Ectodermal cell (in vitro differentiated cells): ENCODE measurements at regions not wholly inside any gene's neighbourhood (a gene's known extent, or its start where the extent isn't known, plus 50 kb on each side); places are given as distances from the start of the nearest gene placed in this dataset.

Experiments
- H3K27ac ChIP-seq: 2 replicates; pipeline ENCODE4 v1.7.0; 2013; ENCODE audit warnings: mild to moderate bottlenecking, low read depth, low read length; ENCODE audit not compliant: insufficient read depth, poor library complexity, severe bottlenecking
- H3K27me3 ChIP-seq: 2 replicates; pipeline ENCODE4 v1.7.0; 2013; ENCODE audit warnings: mild to moderate bottlenecking, low read length; ENCODE audit not compliant: insufficient read depth, control insufficient read depth, poor library complexity, severe bottlenecking
- H3K36me3 ChIP-seq: one replicate; pipeline ENCODE4 v1.7.0; 2013; ENCODE audit warnings: low read length; ENCODE audit not compliant: control insufficient read depth, insufficient read depth
- H3K4me1 ChIP-seq: one replicate; pipeline ENCODE4 v1.7.0; 2013; ENCODE audit warnings: low read length; ENCODE audit not compliant: control insufficient read depth, insufficient read depth
- H3K4me3 ChIP-seq: 2 replicates; pipeline ENCODE4 v1.7.0; 2013; ENCODE audit warnings: low read depth, low read length, control low read depth; ENCODE audit not compliant: insufficient read depth
- H3K9me3 ChIP-seq: 2 replicates; pipeline ENCODE4 v1.7.0; 2013; ENCODE audit warnings: mild to moderate bottlenecking, low read length, moderate library complexity; ENCODE audit not compliant: control insufficient read depth
- WGBS, 2 experiments: methylation state at CpG; one replicate each; pipeline ENCODE4 v1.1.7; 2013; ENCODE audit warnings: missing lambda C conversion rate in 2 of 2; 5-methylcytosine and 5-hydroxymethylcytosine counted together

DNA sequence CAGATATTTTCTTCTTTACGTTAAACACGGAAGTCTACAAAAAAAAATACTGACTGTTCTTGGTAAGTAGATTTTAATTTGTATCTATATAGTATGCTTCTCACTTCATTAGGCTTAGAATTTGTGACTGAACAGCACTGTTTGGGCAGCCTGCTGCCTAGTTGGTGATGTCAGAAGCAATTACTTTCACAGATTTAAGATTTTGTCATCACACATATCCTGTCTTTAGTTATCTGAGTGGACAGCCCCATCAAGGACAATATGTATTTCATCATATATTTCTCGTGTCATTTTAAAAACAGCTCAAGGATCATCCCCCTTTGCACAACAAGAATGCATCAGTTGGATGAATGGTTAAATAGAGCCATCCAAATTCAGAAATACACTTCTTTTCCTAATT lies 338.4 kb upstream of the CITED2 start:
- Histone ChIP-seq H3K4me1 (no peaks in the 10 kb centered on the region), H3K4me3 (no peak overlapping the region), H3K27me3 (no peaks in the 10 kb centered on the region), H3K27ac (no peak overlapping the region), H3K9me3 (no peaks in the 10 kb centered on the region), H3K36me3 (no peaks in the 10 kb centered on the region)
- WGBS, 2 experiments = 92 to 98% methylated on average over 1 to 3 of the region's 3 CpGs

DNA sequence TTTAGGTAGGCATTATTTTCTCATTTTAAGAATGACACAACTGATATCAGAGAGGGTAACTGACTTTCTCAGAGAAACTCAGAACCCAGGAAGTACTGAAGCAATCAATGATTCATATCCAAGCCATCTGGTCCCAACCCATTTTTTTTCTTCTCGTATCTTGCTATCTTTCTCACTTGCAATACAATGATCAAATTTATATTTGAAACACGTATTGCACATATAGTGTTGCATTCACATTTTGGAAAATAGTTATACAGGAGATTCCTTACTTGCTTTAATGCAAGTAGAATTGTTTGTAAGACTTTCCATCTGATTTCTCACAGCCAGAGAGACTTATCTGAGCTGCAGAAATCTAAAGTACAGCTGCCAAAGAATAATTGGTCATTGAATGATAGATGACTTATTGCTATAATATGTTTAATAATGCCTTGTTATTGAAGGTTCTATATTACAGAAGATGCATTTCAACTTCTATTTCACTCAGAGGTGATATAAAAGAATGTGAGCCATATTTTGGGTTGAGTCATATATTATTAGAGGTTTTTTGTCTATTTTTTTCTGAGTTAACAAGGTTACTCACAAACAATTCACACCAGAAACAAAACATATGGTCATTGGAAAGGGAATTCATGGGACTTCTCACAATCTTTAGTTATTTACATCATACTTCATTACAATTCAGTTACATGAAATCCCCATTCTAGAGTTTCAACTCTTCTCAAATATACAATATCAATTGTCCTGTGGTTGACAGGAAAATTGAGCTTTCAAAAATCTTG lies 337.5 kb upstream of the CITED2 start:
- Histone ChIP-seq H3K4me3 (no peak overlapping the region), H3K27ac (no peak overlapping the region), H3K36me3 (no peaks in the 10 kb centered on the region), H3K27me3 (no peaks in the 10 kb centered on the region), H3K9me3 (no peaks in the 10 kb centered on the region), H3K4me1 (no peaks in the 10 kb centered on the region)
- 100% methylated on average over 1 to 2 of the region's 2 CpGs for WGBS, 2 experiments

DNA sequence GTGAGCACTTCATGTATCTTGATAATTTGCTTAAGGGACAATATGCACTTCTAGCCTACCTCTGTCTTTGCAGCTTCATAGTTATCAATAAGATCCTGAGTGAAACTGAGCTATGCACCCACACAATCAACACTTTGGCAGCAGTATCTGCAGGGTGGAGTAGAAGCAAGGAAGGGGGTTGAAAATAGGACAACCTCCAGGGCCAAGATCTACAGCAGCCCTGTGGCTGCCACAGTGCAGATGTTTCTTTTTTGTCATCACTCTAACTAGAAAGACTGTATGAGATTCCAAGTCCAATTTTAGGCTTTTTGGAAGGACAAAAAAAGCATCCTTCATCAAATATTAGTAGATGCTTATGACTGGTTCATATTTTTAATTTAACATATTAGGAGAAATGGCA lies 336.1 kb upstream of the CITED2 start:
- H3K36me3 ChIP-seq = no peaks in the 10 kb centered on the region
- H3K27ac ChIP-seq = no peak overlapping the region
- no peak overlapping the region for H3K4me3 ChIP-seq
- no peaks in the 10 kb centered on the region for H3K9me3 ChIP-seq
- H3K27me3 ChIP-seq = no peaks in the 10 kb centered on the region
- no peaks in the 10 kb centered on the region for H3K4me1 ChIP-seq

DNA sequence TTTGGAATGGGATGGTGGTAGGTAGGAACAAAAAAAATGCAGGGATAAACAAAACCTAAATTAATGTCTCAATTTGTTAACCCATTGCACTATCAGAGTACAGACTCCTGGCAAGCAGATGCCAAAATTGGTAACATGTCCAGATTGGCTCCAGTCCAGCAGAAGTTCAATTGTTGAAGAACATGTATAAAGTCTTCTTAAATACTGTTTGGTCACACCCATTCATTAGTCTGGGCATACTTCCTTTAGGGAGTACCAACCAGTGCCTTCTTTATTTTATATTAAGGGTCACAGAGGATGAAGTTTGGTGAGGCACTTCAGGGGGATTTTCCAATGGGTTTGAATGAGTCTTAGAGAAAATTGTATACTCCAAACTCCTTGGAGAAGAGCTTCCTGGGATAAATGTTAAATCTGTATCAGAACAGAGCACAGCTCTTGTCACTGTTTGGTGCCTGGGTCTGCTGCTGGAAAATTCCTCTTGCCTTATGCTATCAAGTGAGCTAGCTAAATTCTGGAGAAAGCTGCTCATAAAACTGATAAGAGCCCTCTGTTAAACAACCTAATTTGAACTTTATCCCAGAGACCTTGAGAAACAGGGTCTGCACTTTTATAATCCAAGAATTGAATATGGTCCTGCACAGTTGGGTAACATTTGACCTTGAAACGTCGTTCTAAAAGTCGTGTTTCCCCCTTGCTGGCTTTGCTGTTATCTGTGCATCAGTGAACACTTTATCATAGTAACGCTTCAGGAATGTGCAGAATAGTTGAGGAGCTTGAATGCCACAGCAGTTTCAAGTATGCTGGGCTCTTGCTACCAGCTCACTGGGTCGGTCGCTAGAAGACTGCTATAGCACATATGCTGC lies 334.1 kb upstream of the CITED2 start:
- WGBS, 2 experiments = 91 to 93% methylated on average over 6 of the region's 6 CpGs
- Histone ChIP-seq H3K27ac (peak overlapping the region; percentile 19), H3K4me3 (no peak overlapping the region)

DNA sequence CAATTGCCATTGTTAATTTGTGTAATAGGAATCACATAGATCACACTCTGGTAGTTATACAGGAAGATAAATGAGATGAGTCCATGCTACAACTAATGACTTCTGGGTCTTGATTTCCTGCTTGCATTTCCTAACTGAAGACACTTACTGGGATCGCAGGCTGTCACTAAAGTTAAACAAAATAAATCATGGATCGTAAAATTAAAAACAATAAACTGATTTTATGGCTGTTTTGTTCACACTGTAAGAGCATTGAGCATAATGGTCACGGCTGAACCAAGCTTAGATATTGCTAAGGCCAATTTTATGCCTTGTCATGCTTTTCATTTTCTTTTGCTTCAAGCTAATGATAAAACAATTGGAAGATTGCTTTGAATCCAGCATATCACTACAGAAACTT lies 332.5 kb upstream of the CITED2 start:
- H3K27ac ChIP-seq = no peak overlapping the region

More for the DNA sequence above, 334.1 kb upstream of the CITED2 start:
- H3K27me3 ChIP-seq = no peaks in the 10 kb centered on the region
- H3K9me3 ChIP-seq = no peaks in the 10 kb centered on the region
- H3K36me3 ChIP-seq = no peaks in the 10 kb centered on the region
- H3K4me1 ChIP-seq = no peaks in the 10 kb centered on the region

DNA sequence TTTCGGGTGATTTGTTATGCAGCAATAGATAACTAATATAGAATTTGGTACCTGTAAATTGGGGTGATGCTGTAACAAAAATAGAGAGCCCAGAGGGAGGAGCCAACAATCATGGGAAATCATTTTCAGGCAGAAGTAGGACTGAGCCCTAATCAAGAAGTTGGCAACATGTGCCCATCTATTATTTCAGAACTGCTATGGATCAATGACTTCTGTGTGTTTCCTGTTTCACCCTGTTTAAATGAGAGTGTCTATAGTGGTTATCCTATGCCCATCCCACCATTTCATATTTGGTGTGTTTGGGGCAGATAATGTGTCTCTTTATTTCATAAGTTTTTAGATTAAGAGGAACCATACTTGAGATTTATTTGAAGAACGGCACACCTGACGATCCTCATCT lies 330.8 kb upstream of the CITED2 start:
- no peaks in the 10 kb centered on the region for H3K9me3 ChIP-seq
- no peaks in the 10 kb centered on the region for H3K36me3 ChIP-seq
- H3K27me3 ChIP-seq = no peaks in the 10 kb centered on the region
- no peak overlapping the region for H3K4me3 ChIP-seq
- no peak overlapping the region for H3K27ac ChIP-seq
- 93 to 100% methylated on average over 3 of the region's 3 CpGs for WGBS, 2 experiments
- H3K4me1 ChIP-seq = no peaks in the 10 kb centered on the region

More for the DNA sequence above, 332.5 kb upstream of the CITED2 start:
- H3K27me3 ChIP-seq = no peaks in the 10 kb centered on the region
- no peak overlapping the region for H3K4me3 ChIP-seq
- WGBS, 2 experiments = 92 to 93% methylated on average over 3 of the region's 3 CpGs
- no peaks in the 10 kb centered on the region for H3K9me3 ChIP-seq
- H3K4me1 ChIP-seq = no peaks in the 10 kb centered on the region
- no peaks in the 10 kb centered on the region for H3K36me3 ChIP-seq

DNA sequence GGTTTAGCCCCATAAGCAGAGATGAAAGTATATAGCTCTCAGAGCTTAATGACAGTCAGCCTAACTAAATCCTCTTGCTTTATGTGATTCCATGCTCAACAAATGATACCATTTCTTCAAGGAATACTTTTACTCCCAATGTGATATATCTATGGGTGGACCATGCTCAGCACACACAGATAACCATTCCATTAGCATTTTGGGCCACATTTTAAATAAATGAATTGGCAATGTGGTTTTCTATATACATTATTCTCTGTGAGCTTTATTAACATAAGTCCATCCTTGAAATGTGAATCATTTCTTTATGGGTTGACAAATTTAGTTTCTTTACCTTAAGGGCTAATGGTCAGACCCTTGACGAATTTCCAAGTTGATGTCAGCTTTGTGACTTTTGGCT lies 329.3 kb upstream of the CITED2 start:
- H3K27ac ChIP-seq = no peak overlapping the region
- H3K4me1 ChIP-seq = no peaks in the 10 kb centered on the region
- H3K4me3 ChIP-seq = no peak overlapping the region
- WGBS, 2 experiments = 92 to 96% methylated on average over 1 of the region's 1 CpG
- no peaks in the 10 kb centered on the region for H3K36me3 ChIP-seq
- no peaks in the 10 kb centered on the region for H3K9me3 ChIP-seq
- no peaks in the 10 kb centered on the region for H3K27me3 ChIP-seq

DNA sequence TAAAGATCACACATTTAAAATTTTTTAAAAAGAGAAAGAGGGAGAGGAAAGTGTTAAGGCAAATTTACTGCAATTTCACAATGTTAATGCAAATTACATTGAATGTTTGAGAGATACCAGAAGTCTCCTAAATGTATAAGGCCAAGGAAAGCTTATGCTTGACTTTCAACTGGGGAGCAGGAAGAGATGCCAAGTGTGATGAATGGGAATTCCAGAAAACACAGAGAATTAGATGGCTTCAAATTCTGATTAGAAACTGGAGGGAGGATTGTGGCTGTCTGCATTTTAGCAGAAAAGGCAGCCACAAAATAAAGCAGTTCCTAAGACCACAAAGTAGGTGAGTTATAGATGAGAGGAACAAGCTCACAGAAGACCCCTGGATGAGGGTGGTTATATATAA lies 328.3 kb upstream of the CITED2 start:
- Histone ChIP-seq H3K27me3 (no peaks in the 10 kb centered on the region), H3K9me3 (no peaks in the 10 kb centered on the region), H3K36me3 (no peaks in the 10 kb centered on the region), H3K4me1 (no peaks in the 10 kb centered on the region), H3K27ac (no peak overlapping the region), H3K4me3 (no peak overlapping the region)

DNA sequence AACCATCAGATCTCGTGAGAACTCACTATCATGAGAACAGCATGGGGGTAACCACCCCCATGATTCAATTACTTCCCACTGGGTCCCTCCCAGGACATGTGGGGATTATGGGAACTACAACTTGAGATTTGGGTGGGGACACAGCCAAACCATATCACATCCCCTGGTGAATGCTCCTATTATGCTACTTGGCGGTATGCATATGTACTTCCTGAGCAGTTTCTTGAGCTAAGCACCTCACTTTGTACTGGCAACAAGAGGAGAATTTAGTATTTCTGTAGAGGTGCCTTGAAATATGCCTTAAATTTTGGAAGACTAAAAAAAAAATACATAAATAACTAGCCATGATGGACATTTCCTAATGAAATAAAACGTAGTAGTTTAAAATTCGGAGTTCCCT lies 327.2 kb upstream of the CITED2 start:
- Histone ChIP-seq H3K36me3 (no peaks in the 10 kb centered on the region), H3K9me3 (no peaks in the 10 kb centered on the region), H3K4me1 (no peaks in the 10 kb centered on the region), H3K4me3 (no peak overlapping the region), H3K27ac (no peak overlapping the region), H3K27me3 (no peaks in the 10 kb centered on the region)
- 83 to 90% methylated on average over 2 of the region's 4 CpGs for WGBS, 2 experiments

DNA sequence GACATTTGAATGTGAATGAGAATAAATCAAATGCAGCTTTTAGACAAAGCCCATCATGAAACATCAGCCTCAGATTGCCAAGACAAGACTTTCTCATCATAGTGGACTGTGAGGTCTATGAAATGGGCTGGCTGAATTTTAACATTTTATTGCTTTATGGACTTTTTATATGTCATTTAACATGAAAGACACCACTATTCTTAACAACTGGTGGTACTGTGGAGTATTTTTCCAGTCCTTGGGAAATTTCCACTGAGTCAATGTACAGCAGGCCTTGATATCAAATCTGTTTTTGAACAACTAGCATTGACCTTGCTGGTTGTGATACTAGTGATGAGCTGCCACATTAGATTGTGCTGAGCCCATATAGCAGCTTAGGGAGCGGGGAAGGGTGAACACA lies 326.6 kb upstream of the CITED2 start:
- H3K4me1 ChIP-seq = no peaks in the 10 kb centered on the region
- no peaks in the 10 kb centered on the region for H3K36me3 ChIP-seq
- no peak overlapping the region for H3K4me3 ChIP-seq
- WGBS, 2 experiments = 93 to 95% methylated on average over 1 of the region's 1 CpG
- H3K27me3 ChIP-seq = no peaks in the 10 kb centered on the region
- H3K9me3 ChIP-seq = no peaks in the 10 kb centered on the region
- H3K27ac ChIP-seq = no peak overlapping the region
